ENCODE measurements at regions not wholly inside any gene's neighbourhood (a gene's known extent, or its start where the extent isn't known, plus 50 kb on each side); places are given as distances from the start of the nearest gene placed in this dataset.

DNA sequence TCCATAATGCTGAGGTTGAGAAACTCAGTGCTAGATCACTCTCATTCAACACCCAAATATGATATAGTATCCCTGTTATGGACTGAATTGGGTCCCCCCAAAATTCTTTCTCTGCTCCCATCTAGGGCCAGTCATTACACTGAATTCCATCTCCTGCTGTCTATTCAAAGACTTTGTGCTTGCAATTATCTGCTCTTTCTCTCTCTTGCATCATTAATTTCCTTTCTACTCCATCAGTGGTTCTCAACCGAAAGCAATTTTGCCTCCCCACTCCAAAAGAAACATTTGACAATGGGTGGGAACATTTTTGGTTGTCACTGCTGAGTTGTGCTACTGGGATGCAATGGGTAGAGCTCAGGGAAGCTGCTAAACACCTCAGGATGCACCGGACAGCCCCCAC is 271.5 kb upstream of the CDYL start:
- Mint-ChIP-seq H3K36me3 (no peaks in the 10 kb centered on the region), H3K27ac (no peak overlapping the region), H3K27me3 (no peaks in the 10 kb centered on the region), H3K4me1 (ENCODE audit: unreplicated experiment) (no peaks in the 10 kb centered on the region), H3K9me3 (no peaks in the 10 kb centered on the region), H3K4me3 (no peak overlapping the region)
- DNase-seq (ENCODE audit: extremely low spot score, unreplicated experiment), result no peak
- TF ChIP-seq, protein P1, sequence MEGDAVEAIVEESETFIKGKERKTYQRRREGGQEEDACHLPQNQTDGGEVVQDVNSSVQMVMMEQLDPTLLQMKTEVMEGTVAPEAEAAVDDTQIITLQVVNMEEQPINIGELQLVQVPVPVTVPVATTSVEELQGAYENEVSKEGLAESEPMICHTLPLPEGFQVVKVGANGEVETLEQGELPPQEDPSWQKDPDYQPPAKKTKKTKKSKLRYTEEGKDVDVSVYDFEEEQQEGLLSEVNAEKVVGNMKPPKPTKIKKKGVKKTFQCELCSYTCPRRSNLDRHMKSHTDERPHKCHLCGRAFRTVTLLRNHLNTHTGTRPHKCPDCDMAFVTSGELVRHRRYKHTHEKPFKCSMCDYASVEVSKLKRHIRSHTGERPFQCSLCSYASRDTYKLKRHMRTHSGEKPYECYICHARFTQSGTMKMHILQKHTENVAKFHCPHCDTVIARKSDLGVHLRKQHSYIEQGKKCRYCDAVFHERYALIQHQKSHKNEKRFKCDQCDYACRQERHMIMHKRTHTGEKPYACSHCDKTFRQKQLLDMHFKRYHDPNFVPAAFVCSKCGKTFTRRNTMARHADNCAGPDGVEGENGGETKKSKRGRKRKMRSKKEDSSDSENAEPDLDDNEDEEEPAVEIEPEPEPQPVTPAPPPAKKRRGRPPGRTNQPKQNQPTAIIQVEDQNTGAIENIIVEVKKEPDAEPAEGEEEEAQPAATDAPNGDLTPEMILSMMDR (conservative IDR thresholded peaks at IDR 0.05), result no peak

DNA sequence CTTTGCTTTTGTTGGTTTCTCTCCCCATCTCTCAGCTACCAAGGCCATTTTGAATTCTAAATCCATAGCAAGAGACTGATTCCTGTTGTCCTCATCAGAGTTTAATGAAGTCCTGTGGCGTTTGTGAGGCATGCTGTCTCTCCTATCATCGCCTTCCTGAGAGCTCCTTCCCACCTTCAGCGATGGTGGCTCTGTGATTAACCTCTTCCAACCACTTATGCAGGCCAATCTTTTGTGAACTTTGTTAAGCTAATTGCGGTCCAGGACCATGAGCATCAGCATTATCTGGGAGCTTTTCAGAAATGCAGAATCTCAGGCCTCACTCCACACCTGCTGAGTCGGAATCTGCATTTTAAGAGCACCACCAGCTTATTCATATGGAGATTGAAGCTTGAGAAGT is 272.5 kb upstream of the CDYL start:
- Mint-ChIP-seq H3K27me3 (no peaks in the 10 kb centered on the region), H3K36me3 (no peaks in the 10 kb centered on the region), H3K9me3 (no peaks in the 10 kb centered on the region), H3K4me1 (ENCODE audit: unreplicated experiment) (no peaks in the 10 kb centered on the region), H3K4me3 (no peak overlapping the region), H3K27ac (no peak overlapping the region)
- no peak for DNase-seq (ENCODE audit: extremely low spot score, unreplicated experiment)
- TF ChIP-seq, protein P1 (conservative IDR thresholded peaks at IDR 0.05), result no peak

DNA sequence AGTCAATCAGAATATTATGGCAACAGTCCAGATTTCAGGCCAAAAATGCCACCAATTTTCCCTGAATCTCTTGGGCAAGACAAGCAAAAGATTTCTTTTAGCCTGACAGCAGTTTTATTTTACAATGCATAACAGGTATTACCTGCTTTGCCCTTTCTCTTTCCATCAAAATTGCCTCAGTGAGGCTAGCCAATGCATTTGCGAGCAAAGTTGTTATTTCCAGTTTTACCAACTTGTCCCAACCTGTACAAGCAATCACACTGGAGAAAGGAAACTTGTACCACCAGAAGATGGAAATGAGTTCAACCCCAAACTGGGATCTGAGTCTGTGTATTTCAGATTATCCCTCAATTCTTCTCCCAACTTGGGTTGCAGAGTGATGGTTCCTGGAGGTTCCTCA is 279.9 kb upstream of the CDYL start:
- Mint-ChIP-seq H3K4me3 (peak overlapping the region; percentile 63), H3K9me3 (peaks cover 4% of the 10 kb centered on the region), H3K36me3 (peaks cover 3% of the 10 kb centered on the region), H3K27ac (peak overlapping the region; percentile 79), H3K27me3 (no peaks in the 10 kb centered on the region), H3K4me1 (ENCODE audit: unreplicated experiment) (peaks cover 5% of the 10 kb centered on the region)
- no peak for DNase-seq (ENCODE audit: extremely low spot score, unreplicated experiment)
- TF ChIP-seq, protein P1 (conservative IDR thresholded peaks at IDR 0.05), result no peak

DNA sequence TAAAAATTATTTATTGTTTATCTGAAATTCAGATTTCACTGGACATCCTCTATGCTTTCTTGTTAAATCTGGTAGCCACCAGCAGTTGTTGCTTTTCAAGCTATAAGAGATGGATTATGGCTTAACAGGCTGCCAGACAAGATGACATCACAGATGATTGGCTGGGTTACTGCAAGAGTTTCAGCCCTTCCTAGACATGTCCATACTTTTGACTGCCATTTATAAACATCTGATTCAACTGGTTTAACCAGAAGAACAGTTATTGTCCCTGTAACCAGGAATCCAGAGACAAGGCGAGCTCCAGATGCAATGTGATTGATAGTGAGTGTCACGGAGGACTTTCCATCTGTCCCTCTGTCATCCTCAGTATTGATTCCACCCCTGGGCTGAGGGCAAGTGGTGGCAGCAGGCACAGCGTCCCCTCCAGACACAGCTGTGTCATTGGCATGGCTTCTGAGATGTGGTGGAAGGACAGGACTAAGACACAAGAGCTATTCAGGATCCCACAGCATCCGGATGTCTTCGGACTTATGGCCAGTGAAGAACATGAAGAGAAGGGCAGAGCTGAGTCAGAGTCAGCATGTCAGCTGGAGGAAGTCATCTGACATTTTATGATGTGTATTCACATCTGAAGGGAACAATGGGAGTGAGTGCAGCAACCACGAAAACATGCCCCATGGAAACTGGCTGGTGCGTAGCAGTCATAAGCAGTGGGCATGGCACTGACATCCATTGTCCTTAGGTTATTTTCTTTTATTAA is 284.5 kb upstream of the CDYL start:
- no peak for DNase-seq (ENCODE audit: extremely low spot score, unreplicated experiment)
- H3K27ac Mint-ChIP-seq, result peak overlapping the region; percentile 98
- H3K4me1 Mint-ChIP-seq (ENCODE audit: unreplicated experiment), result peaks cover 24% of the 10 kb centered on the region
- peaks cover 17% of the 10 kb centered on the region for H3K36me3 Mint-ChIP-seq
- peaks cover 33% of the 10 kb centered on the region for H3K9me3 Mint-ChIP-seq
- no peaks in the 10 kb centered on the region for H3K27me3 Mint-ChIP-seq
- TF ChIP-seq, protein P1 (conservative IDR thresholded peaks at IDR 0.05), result no peak
- H3K4me3 Mint-ChIP-seq, result peak overlapping the region; percentile 81

DNA sequence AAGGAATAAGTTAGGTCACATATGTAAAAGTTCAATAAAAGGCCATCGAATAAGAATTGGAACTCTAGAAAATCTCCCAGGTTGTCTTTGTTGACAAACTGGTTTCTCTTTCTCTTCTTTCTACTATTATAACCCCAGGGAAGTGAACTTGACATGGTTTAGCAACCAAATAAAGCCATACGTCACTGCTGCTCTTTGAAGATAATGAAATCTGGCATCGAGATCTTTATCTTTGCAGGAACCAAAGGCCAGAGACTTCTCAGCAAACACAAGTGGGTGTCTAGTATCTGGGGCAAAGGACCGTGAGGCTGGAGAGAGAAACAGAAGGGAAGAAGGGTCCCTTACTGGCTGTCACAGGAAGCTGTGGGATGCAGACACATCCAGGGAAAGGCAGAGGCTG is 286.7 kb upstream of the CDYL start:
- Mint-ChIP-seq H3K27me3 (no peaks in the 10 kb centered on the region), H3K27ac (peak overlapping the region; percentile 98), H3K4me3 (peak overlapping the region; percentile 80), H3K9me3 (peaks cover 33% of the 10 kb centered on the region), H3K4me1 (ENCODE audit: unreplicated experiment) (peaks cover 28% of the 10 kb centered on the region), H3K36me3 (peaks cover 22% of the 10 kb centered on the region)
- TF ChIP-seq, protein P1 (conservative IDR thresholded peaks at IDR 0.05), result no peak
- DNase-seq (ENCODE audit: extremely low spot score, unreplicated experiment), result no peak

All from type B pancreatic cell (in vitro differentiated cells).